ENCODE measurements at regions not wholly inside any gene's neighbourhood (a gene's known extent, or its start where the extent isn't known, plus 50 kb on each side); places are given as distances from the start of the nearest gene placed in this dataset.
"Not testable (repeated sequence)": the region's sequence is repeated elsewhere in the genome, so short reads cannot be mapped to it uniquely, and the experiment has no call there.

DNA sequence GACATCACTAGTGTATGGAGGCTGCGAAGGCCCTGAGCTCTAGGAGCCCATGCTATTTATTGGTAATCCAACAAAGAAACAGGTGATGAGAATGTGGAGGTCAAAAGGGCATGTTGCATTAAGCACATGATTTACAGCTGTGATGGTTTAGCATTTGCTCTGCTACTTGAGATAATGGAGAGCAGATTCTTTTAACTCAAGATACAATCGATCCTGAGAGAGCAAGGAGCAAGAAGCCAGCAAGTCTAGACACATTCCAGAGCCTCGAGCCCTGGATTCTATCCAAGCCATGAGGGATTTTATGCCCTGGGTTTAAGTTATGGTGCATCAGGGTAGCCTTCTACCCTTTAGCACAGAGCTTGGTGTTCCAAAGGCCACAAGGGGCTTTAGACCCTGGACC, 85.3 kb upstream of the KCNMA1 start:
- H3K27me3 ChIP-seq (ENCODE audit: control insufficient read depth in 5 of 5, insufficient read depth in 4 of 5, low read length in 5 of 5); H3K36me3 ChIP-seq (ENCODE audit: control insufficient read depth in 5 of 5, insufficient read depth in 5 of 5, low read length in 5 of 5); H3K9ac ChIP-seq (ENCODE audit: low read length in 5 of 5); H3K27ac ChIP-seq (ENCODE audit: low read depth, low read length); H3K4me3 ChIP-seq (ENCODE audit: low read depth in 1 of 5, low read length in 5 of 5); H3K9me3 ChIP-seq (ENCODE audit: control insufficient read depth in 5 of 5, low read length in 5 of 5): not testable (repeated sequence)
- H3K4me1 ChIP-seq (ENCODE audit: control insufficient read depth in 5 of 5, insufficient read depth in 5 of 5, low read length in 5 of 5), result peaks cover 0 to 14% (median 11%) of the 10 kb centered on the region in 5 donors

DNA sequence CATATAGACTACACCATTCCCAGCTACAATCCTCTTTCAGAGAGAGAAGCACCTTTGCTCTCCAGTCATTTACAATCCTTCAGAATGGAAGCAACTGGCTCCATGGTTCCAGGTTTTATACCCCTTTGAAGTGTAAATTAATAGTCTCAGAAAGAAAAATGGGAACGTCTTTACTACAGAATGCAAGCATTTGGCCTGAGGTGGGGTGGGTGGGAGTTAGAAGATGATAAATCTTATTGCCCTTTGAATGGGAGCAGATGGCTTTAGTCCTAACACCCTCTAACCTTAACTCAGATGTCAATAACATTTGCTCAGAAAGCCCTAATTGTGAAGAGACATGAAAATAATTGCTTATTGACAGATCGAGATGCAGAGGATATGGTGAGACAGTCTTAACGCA, 84.2 kb upstream of the KCNMA1 start:
- no peak overlapping the region for H3K4me3 ChIP-seq (ENCODE audit: low read depth in 1 of 5, low read length in 5 of 5)
- H3K4me1 ChIP-seq (ENCODE audit: control insufficient read depth in 5 of 5, insufficient read depth in 5 of 5, low read length in 5 of 5), result peaks cover 0 to 14% (median 11%) of the 10 kb centered on the region in 5 donors
- H3K27me3 ChIP-seq (ENCODE audit: control insufficient read depth in 5 of 5, insufficient read depth in 4 of 5, low read length in 5 of 5), result peaks cover 0 to 4% (median 0%) of the 10 kb centered on the region in 5 donors
- peaks cover 0 to 3% (median 0%) of the 10 kb centered on the region in 5 donors for H3K9me3 ChIP-seq (ENCODE audit: control insufficient read depth in 5 of 5, low read length in 5 of 5)
- no peaks in the 10 kb centered on the region for H3K36me3 ChIP-seq (ENCODE audit: control insufficient read depth in 5 of 5, insufficient read depth in 5 of 5, low read length in 5 of 5)
- H3K27ac ChIP-seq (ENCODE audit: low read depth, low read length), result no peak overlapping the region
- no peak overlapping the region for H3K9ac ChIP-seq (ENCODE audit: low read length in 5 of 5)

DNA sequence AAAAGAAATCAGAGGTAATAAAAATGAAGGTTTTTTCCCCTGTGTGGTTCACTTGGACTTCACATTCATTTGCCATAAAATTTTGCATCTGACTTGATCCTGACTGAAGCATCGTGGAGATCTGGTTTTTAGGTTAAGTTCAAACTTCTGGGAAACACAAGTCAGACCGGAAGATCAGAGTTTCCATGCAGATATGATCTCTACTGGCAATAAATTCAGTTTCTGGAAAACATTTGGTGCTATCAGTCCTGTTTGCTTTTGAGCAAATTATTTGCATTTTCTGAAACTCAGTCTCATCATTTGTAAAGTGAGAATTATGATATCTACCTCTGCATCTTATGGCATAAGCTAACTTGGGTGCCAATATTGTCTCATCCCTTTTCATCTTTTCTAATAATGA, 81.3 kb upstream of the KCNMA1 start:
- Histone ChIP-seq H3K4me1 (ENCODE audit: control insufficient read depth in 5 of 5, insufficient read depth in 5 of 5, low read length in 5 of 5) (peaks cover 0 to 14% (median 11%) of the 10 kb centered on the region in 5 donors), H3K9ac (ENCODE audit: low read length in 5 of 5) (no peak overlapping the region), H3K9me3 (ENCODE audit: control insufficient read depth in 5 of 5, low read length in 5 of 5) (no peaks in the 10 kb centered on the region), H3K36me3 (ENCODE audit: control insufficient read depth in 5 of 5, insufficient read depth in 5 of 5, low read length in 5 of 5) (no peaks in the 10 kb centered on the region), H3K27ac (ENCODE audit: low read depth, low read length) (no peak overlapping the region), H3K27me3 (ENCODE audit: control insufficient read depth in 5 of 5, insufficient read depth in 4 of 5, low read length in 5 of 5) (peaks cover 0 to 10% (median 5%) of the 10 kb centered on the region in 5 donors), H3K4me3 (ENCODE audit: low read depth in 1 of 5, low read length in 5 of 5) (no peak overlapping the region)

DNA sequence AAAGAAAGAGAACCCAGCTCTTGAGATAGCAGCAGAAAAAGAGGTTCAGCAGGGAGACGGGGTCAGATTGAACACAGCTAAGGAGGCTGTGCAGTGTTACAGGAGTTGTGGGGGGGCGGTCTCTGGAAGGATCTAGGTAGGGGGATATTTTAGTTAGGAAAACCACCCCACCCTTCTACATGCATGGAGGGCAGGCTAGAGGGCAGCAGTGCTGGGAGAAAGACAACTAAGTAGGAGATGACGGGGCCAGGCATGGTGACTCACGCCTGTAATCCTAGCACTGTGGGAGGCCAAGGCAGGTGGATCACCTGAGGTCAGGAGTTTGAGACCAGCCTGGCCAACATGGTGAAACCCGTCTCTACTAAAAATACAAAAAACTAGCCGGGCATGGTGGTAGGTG, 80.7 kb upstream of the KCNMA1 start:
- H3K27ac ChIP-seq (ENCODE audit: low read depth, low read length); H3K36me3 ChIP-seq (ENCODE audit: control insufficient read depth in 5 of 5, insufficient read depth in 5 of 5, low read length in 5 of 5); H3K4me3 ChIP-seq (ENCODE audit: low read depth in 1 of 5, low read length in 5 of 5); H3K9me3 ChIP-seq (ENCODE audit: control insufficient read depth in 5 of 5, low read length in 5 of 5); H3K4me1 ChIP-seq (ENCODE audit: control insufficient read depth in 5 of 5, insufficient read depth in 5 of 5, low read length in 5 of 5); H3K9ac ChIP-seq (ENCODE audit: low read length in 5 of 5): not testable (repeated sequence)
- H3K27me3 ChIP-seq (ENCODE audit: control insufficient read depth in 5 of 5, insufficient read depth in 4 of 5, low read length in 5 of 5), result peaks cover 0 to 16% (median 11%) of the 10 kb centered on the region in 5 donors

DNA sequence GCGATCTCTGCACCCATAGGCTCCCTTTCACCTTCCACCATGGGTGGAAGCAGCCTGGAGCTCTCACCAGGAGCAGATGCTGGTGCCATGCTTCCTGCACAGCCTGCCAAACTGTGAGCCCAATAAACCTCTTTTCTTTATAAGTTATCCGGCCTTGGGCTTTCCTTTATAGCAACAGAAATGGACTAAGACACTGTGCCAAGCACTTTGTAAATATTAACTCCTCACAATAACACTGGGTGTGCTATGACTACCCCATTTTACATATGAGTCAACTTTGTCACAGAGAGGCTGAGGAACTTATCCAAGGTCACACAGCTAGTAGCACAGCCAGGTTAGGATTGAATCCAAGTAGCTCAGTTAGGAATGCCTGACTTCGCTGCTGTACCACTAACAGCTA, 79.7 kb upstream of the KCNMA1 start:
- Histone ChIP-seq H3K27ac (ENCODE audit: low read depth, low read length) (no peak overlapping the region), H3K9me3 (ENCODE audit: control insufficient read depth in 5 of 5, low read length in 5 of 5) (no peaks in the 10 kb centered on the region), H3K4me3 (ENCODE audit: low read depth in 1 of 5, low read length in 5 of 5) (no peak overlapping the region), H3K27me3 (ENCODE audit: control insufficient read depth in 5 of 5, insufficient read depth in 4 of 5, low read length in 5 of 5) (peaks cover 0 to 22% (median 14%) of the 10 kb centered on the region in 5 donors), H3K36me3 (ENCODE audit: control insufficient read depth in 5 of 5, insufficient read depth in 5 of 5, low read length in 5 of 5) (no peaks in the 10 kb centered on the region), H3K9ac (ENCODE audit: low read length in 5 of 5) (no peak overlapping the region), H3K4me1 (ENCODE audit: control insufficient read depth in 5 of 5, insufficient read depth in 5 of 5, low read length in 5 of 5) (no peaks in the 10 kb centered on the region)

DNA sequence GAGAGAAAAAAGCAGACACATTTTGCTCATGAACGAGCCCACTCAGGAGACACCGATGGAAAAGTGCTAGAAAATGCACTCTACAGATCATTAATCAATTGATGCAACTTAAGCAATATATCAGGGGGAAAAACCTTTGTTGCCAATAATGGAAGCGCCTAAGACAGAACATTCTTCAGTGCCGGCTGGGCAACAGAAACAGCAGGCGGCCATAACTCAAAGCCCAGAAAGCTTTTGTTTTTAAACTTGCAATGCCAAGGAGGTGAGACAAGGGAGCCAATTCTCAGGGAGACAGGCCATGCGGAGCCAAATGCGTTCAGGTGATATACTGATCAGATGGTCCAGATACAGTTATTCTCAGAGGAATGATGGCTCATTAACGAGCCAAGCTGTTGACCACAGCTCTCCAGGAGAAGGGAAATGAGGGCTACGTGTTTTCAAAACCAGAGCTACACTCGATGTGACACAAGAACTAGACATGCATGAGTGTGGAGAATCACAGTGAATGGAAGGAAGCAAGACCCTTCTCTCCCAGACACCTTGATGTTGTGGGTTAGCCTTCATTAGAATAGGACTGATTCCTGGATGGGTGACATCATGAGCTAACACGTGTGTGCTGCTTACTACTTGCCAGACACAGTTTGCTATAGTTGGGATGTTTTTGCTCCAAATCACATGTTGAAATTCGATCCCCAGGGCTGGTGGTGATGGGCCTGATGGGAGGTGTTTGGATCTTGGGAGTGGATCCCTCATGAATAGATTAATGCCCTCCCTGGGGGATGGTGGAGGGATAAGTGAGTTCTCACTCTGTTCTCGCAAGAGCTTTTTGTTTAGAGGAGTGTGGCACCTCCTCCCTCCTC, 79.1 kb upstream of the KCNMA1 start:
- Histone ChIP-seq H3K9me3 (ENCODE audit: control insufficient read depth in 5 of 5, low read length in 5 of 5) (no peaks in the 10 kb centered on the region), H3K4me1 (ENCODE audit: control insufficient read depth in 5 of 5, insufficient read depth in 5 of 5, low read length in 5 of 5) (no peaks in the 10 kb centered on the region), H3K36me3 (ENCODE audit: control insufficient read depth in 5 of 5, insufficient read depth in 5 of 5, low read length in 5 of 5) (no peaks in the 10 kb centered on the region)

DNA sequence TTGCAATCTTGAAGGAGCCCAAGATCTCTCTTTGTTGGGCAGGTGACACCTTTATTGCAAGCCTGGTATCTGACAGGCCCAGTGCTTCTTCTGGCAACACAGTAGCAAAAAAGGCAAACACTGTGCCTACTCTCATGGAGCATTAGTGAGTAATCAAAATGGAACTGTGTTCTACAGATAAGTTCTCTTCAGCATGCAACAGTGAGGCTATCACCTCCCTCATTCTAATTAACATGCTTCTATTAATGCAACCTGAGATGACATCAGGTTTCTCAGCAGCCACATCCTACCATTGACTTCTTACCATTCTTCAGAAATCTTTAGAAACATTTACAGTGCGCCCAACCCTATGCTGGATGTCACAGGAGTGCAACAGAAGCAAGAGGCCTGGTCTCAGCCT, 77.9 kb upstream of the KCNMA1 start:
- Histone ChIP-seq H3K27me3 (ENCODE audit: control insufficient read depth in 5 of 5, insufficient read depth in 4 of 5, low read length in 5 of 5) (peaks cover 0 to 33% (median 23%) of the 10 kb centered on the region in 5 donors), H3K4me3 (ENCODE audit: low read depth in 1 of 5, low read length in 5 of 5) (no peak overlapping the region)

More for the DNA sequence above, 79.1 kb upstream of the KCNMA1 start:
- peaks cover 0 to 28% (median 15%) of the 10 kb centered on the region in 5 donors for H3K27me3 ChIP-seq (ENCODE audit: control insufficient read depth in 5 of 5, insufficient read depth in 4 of 5, low read length in 5 of 5)
- H3K4me3 ChIP-seq (ENCODE audit: low read depth in 1 of 5, low read length in 5 of 5), result no peak overlapping the region
- no peak overlapping the region for H3K27ac ChIP-seq (ENCODE audit: low read depth, low read length)
- H3K9ac ChIP-seq (ENCODE audit: low read length in 5 of 5), result no peak overlapping the region

DNA sequence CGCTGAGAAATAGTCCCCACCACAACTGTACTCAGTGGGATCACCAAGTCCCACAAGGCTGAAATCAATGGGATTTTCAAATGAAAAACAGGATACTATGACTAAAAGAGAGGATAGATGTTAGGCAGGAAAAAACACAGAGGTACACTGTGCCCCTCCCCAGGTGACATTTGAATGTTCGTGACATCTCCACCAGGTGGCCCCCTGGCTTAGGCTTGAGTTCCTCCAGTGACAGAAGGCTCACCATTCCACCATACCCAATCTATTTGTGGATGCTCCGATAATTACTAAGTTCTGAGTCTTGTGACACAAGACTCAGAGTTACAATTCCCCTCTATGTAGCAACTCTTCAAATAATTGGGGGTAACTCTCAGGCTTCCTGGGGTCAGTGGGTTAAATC, 77.5 kb upstream of the KCNMA1 start:
- no peak overlapping the region for H3K9ac ChIP-seq (ENCODE audit: low read length in 5 of 5)
- H3K9me3 ChIP-seq (ENCODE audit: control insufficient read depth in 5 of 5, low read length in 5 of 5), result no peaks in the 10 kb centered on the region
- H3K36me3 ChIP-seq (ENCODE audit: control insufficient read depth in 5 of 5, insufficient read depth in 5 of 5, low read length in 5 of 5), result no peaks in the 10 kb centered on the region
- no peak overlapping the region for H3K4me3 ChIP-seq (ENCODE audit: low read depth in 1 of 5, low read length in 5 of 5)
- H3K27ac ChIP-seq (ENCODE audit: low read depth, low read length), result no peak overlapping the region
- peaks cover 0 to 38% (median 27%) of the 10 kb centered on the region in 5 donors for H3K27me3 ChIP-seq (ENCODE audit: control insufficient read depth in 5 of 5, insufficient read depth in 4 of 5, low read length in 5 of 5)
- peaks cover 0 to 12% (median 9%) of the 10 kb centered on the region in 5 donors for H3K4me1 ChIP-seq (ENCODE audit: control insufficient read depth in 5 of 5, insufficient read depth in 5 of 5, low read length in 5 of 5)

More for the DNA sequence above, 77.9 kb upstream of the KCNMA1 start:
- peaks cover 0 to 10% (median 8%) of the 10 kb centered on the region in 5 donors for H3K4me1 ChIP-seq (ENCODE audit: control insufficient read depth in 5 of 5, insufficient read depth in 5 of 5, low read length in 5 of 5)
- no peak overlapping the region for H3K9ac ChIP-seq (ENCODE audit: low read length in 5 of 5)
- no peak overlapping the region for H3K27ac ChIP-seq (ENCODE audit: low read depth, low read length)
- no peaks in the 10 kb centered on the region for H3K9me3 ChIP-seq (ENCODE audit: control insufficient read depth in 5 of 5, low read length in 5 of 5)
- H3K36me3 ChIP-seq (ENCODE audit: control insufficient read depth in 5 of 5, insufficient read depth in 5 of 5, low read length in 5 of 5), result no peaks in the 10 kb centered on the region

DNA sequence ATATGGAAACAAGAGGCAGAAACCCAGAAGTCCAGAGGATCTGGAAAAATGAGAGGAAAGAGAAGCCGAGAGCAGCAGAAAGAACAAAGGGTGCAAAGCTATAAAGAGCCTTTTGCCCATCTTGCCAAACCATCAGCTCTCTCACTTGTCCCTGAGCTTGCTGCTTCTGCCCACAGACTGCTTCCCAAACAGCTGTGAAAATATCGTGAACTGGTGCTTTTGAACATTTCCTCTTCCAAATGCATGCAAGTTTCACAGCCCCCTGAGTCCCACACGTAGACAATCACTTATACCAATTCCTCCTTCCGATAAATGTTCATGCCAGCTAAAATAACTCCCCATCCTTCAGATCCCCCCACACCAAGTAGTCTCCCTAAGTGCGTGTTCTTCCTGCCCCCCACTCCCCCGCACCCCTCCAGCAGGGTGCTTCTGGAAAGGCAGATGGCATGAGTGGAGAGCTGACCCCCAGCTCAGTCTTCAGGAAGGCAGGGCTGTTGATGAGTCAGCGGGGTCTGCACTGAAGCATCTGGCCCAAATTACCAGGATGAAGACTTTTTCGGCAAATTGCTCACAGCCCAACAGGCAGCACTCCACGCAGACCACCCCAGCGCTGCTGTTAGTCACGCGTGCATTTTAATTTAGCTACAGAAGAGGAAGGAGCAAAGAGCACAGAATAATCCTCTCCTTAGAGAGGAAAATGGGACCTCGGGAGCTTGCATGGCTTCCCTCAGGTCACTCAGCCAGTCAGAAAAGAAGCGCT, 76.1 kb upstream of the KCNMA1 start:
- Histone ChIP-seq H3K4me3 (ENCODE audit: low read depth in 1 of 5, low read length in 5 of 5) (no peak overlapping the region), H3K27me3 (ENCODE audit: control insufficient read depth in 5 of 5, insufficient read depth in 4 of 5, low read length in 5 of 5) (peaks cover 0 to 44% (median 30%) of the 10 kb centered on the region in 5 donors), H3K9me3 (ENCODE audit: control insufficient read depth in 5 of 5, low read length in 5 of 5) (no peaks in the 10 kb centered on the region), H3K36me3 (ENCODE audit: control insufficient read depth in 5 of 5, insufficient read depth in 5 of 5, low read length in 5 of 5) (no peaks in the 10 kb centered on the region), H3K27ac (ENCODE audit: low read depth, low read length) (no peak overlapping the region), H3K4me1 (ENCODE audit: control insufficient read depth in 5 of 5, insufficient read depth in 5 of 5, low read length in 5 of 5) (peaks cover 0 to 12% (median 9%) of the 10 kb centered on the region in 5 donors), H3K9ac (ENCODE audit: low read length in 5 of 5) (no peak overlapping the region)

DNA sequence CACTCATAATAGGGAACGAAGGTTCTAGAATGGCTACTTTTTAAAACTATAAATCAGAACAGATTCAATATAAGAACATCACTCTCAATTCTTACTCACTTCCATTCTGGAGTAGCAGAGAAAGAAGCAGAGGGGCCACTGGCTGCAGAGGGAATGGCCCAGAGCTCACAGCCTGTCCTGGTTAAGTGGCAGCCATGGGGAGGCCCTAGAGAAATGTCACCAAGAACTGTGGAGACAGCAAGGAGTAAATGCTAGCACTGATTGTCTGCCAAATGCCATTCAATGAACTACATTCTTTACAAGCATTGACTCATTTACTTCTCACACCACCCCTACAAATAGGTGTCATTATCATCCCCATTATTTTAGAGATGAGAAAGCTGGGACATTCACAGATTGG, 74.6 kb upstream of the KCNMA1 start:
- Histone ChIP-seq H3K27ac (ENCODE audit: low read depth, low read length) (no peak overlapping the region), H3K4me1 (ENCODE audit: control insufficient read depth in 5 of 5, insufficient read depth in 5 of 5, low read length in 5 of 5) (peaks cover 0 to 12% (median 9%) of the 10 kb centered on the region in 5 donors), H3K36me3 (ENCODE audit: control insufficient read depth in 5 of 5, insufficient read depth in 5 of 5, low read length in 5 of 5) (no peaks in the 10 kb centered on the region), H3K4me3 (ENCODE audit: low read depth in 1 of 5, low read length in 5 of 5) (no peak overlapping the region), H3K9ac (ENCODE audit: low read length in 5 of 5) (no peak overlapping the region), H3K9me3 (ENCODE audit: control insufficient read depth in 5 of 5, low read length in 5 of 5) (no peaks in the 10 kb centered on the region), H3K27me3 (ENCODE audit: control insufficient read depth in 5 of 5, insufficient read depth in 4 of 5, low read length in 5 of 5) (peaks cover 0 to 44% (median 28%) of the 10 kb centered on the region in 5 donors)
